ENCODE measurements at regions not wholly inside any gene's neighbourhood (a gene's known extent, or its start where the extent isn't known, plus 50 kb on each side); places are given as distances from the start of the nearest gene placed in this dataset.

DNA sequence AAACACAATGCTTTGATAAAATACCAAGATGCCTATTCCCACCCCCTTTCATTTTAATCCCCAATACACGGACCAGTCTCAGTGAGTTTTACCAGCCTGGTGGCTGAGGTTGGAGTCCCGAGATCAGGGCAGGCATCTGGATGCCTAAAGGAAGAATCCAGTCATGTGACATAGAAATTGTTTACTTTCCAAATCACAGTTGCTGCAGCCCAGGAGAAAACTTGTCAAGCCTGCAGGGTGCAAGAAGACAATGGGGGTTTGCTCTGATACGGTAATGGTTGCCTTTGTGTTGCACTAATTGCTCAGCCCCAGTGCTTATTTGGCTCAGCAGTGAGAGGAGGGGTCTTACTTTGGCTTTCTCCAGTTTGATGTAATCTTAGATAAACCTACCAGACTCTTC lies 308.5 kb upstream of the POU3F2 start (continued):
- TF ChIP-seq, protein P1, sequence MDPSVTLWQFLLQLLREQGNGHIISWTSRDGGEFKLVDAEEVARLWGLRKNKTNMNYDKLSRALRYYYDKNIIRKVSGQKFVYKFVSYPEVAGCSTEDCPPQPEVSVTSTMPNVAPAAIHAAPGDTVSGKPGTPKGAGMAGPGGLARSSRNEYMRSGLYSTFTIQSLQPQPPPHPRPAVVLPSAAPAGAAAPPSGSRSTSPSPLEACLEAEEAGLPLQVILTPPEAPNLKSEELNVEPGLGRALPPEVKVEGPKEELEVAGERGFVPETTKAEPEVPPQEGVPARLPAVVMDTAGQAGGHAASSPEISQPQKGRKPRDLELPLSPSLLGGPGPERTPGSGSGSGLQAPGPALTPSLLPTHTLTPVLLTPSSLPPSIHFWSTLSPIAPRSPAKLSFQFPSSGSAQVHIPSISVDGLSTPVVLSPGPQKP (IDR thresholded peaks at IDR 0.05; ENCODE audit: low read depth, low read length): no peak
- no peak for TF ChIP-seq CHD2 (IDR thresholded peaks at IDR 0.05; ENCODE audit: borderline replicate concordance, low read depth, low read length)
- TF ChIP-seq MYB (IDR thresholded peaks at IDR 0.05; ENCODE audit: borderline replicate concordance, low read depth, low read length): no peak
- no peak for TF ChIP-seq RELB (IDR thresholded peaks at IDR 0.05; ENCODE audit: low read depth)

GRCh38 chr6:98526465-98526864 lies 307.9 kb upstream of the POU3F2 start:
- no TSS peak for BruUV-seq (replicated peaks)
- CTCF ChIA-PET: no interaction called here
- SMC1A ChIA-PET (ENCODE audit: uncharacterized antibody, unreplicated experiment): no interaction called here
- H3K9me3 ChIP-seq (replicated peaks; ENCODE audit: control insufficient read depth, insufficient read depth, low read length): no peaks in the 10 kb centered on the region
- no peaks in the 10 kb centered on the region for H3K79me2 ChIP-seq (ENCODE audit: control insufficient read depth, insufficient read depth, low read length)
- ATAC-seq (no peak), DNase-seq (ENCODE audit: low read depth, low spot score) (no peak), FAIRE-seq (no peak)
- no peaks in the 10 kb centered on the region for H3K4me1 ChIP-seq (ENCODE audit: control insufficient read depth, insufficient read depth, low read length)
- no peaks in the 10 kb centered on the region for H3K27me3 ChIP-seq (replicated peaks in 1 of 2; ENCODE audit: control insufficient read depth in 2 of 2, insufficient read depth in 2 of 2, low read length in 1 of 2)
- no peak overlapping the region for H3K9ac ChIP-seq (ENCODE audit: control insufficient read depth, insufficient read depth, low read length)
- in situ Hi-C loops (cut with MboI) (no loop called here), intact Hi-C loops (cut with micrococcal nuclease; ENCODE audit: unreplicated experiment) (no loop called here)
- no peaks in the 10 kb centered on the region for H4K20me1 ChIP-seq (ENCODE audit: control insufficient read depth, insufficient read depth)
- RAD21 ChIA-PET (ENCODE audit: unreplicated experiment): no interaction called here
- TF ChIP-seq NKRF (conservative IDR thresholded peaks at IDR 0.05): no peak
- WGBS (ENCODE audit: insufficient coverage, insufficient replicate concordance, low lambda C conversion rate, missing lambda C conversion rate): 24% methylated on average over 5 of the region's 5 CpGs
- H3K27ac ChIP-seq (ENCODE audit: control insufficient read depth, insufficient read depth): no peak overlapping the region
- H2AFZ ChIP-seq (ENCODE audit: control insufficient read depth, low read depth, low read length): no peak overlapping the region
- H3K36me3 ChIP-seq (ENCODE audit: control insufficient read depth in 2 of 2, insufficient read depth in 2 of 2, low read length in 1 of 2): no peaks in the 10 kb centered on the region
- H3K4me2 ChIP-seq (ENCODE audit: control insufficient read depth, insufficient read depth): no peak overlapping the region
- H3K4me3 ChIP-seq: no peak overlapping the region
- POLR2A ChIA-PET: no interaction called here

All from GM12878 (cell line).